Activated CD4-positive, alpha-beta T cell treated with anti-CD3 and anti-CD28 coated beads, Interleukin-2, amount 10 ng/mL, durations not matched to agents 7 days and 5 days (primary cell): ENCODE measurements at regions not wholly inside any gene's neighbourhood (a gene's known extent, or its start where the extent isn't known, plus 50 kb on each side); places are given as distances from the start of the nearest gene placed in this dataset.
A peak's percentile ranks its signal among the peaks of the same experiment; 100 is the strongest.
"Not testable (repeated sequence)": the region's sequence is repeated elsewhere in the genome, so short reads cannot be mapped to it uniquely, and the experiment has no call there.

Experiments used
- CTCF ChIA-PET: fragments of 350-600 bp; sonication (Branson Sonifier 250); formaldehyde crosslinking; loops from one replicate; lab custom pipeline; 2021; ENCODE audit warnings: antibody characterized with exemption; lab: Charles Lee
- POLR2A ChIA-PET: fragments of 350-600 bp; sonication (Branson Sonifier 250); formaldehyde crosslinking; loops from one replicate; lab custom pipeline; 2021; ENCODE audit warnings: antibody characterized with exemption; lab: Charles Lee
- DNase-seq: peaks from one replicate; pipeline ENCODE4 v3.0.0-alpha.2; 2020
- H3K27ac Mint-ChIP-seq: one replicate; pipeline ENCODE4 v1.8.0; 2021; ENCODE audit warnings: mild to moderate bottlenecking, moderate library complexity, mixed read lengths
- H3K27me3 Mint-ChIP-seq: one replicate; pipeline ENCODE4 v1.8.0; 2021; ENCODE audit warnings: mixed read lengths
- H3K36me3 Mint-ChIP-seq: one replicate; pipeline ENCODE4 v1.8.0; 2021; ENCODE audit warnings: low read depth, mixed read lengths
- H3K4me1 Mint-ChIP-seq: one replicate; pipeline ENCODE4 v1.8.0; 2021; ENCODE audit warnings: mixed read lengths
- H3K4me3 Mint-ChIP-seq: one replicate; pipeline ENCODE4 v1.8.0; 2021; ENCODE audit warnings: mild to moderate bottlenecking, moderate library complexity, mixed read lengths
- H3K9me3 Mint-ChIP-seq: one replicate; pipeline ENCODE4 v1.8.0; 2021; ENCODE audit warnings: mixed read lengths

DNA sequence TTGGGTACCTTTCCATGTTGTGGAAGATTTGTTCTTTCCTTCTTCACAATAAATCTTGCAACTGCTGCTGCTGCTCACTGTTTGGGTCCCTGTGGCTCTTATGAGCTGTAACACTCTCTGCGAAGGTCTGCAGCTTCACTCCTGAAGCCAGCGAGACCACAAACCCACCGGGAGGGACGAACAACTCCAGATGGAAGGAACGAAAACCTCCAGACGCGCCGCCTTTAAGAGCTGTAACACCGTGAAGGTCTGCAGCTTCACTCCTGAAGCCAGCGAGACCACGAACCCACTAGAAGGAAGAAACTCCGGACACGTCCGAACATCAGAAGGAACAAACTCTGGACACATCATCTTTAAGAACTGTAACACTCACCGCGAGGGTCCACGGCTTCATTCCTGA lies 1002.8 kb downstream of the GATA3 start:
- H3K4me3 Mint-ChIP-seq, DNase-seq, H3K36me3 Mint-ChIP-seq, H3K27me3 Mint-ChIP-seq, POLR2A ChIA-PET, H3K27ac Mint-ChIP-seq: not testable (repeated sequence)
- CTCF ChIA-PET = interaction anchor here (1.2 kb wide), 1 partner anchor 43 kb away, joined by 3 read pairs; no protein-coding TSS in a partner anchor
- Mint-ChIP-seq H3K9me3 (peaks cover 16% of the 10 kb centered on the region), H3K4me1 (peaks cover 19% of the 10 kb centered on the region)

DNA sequence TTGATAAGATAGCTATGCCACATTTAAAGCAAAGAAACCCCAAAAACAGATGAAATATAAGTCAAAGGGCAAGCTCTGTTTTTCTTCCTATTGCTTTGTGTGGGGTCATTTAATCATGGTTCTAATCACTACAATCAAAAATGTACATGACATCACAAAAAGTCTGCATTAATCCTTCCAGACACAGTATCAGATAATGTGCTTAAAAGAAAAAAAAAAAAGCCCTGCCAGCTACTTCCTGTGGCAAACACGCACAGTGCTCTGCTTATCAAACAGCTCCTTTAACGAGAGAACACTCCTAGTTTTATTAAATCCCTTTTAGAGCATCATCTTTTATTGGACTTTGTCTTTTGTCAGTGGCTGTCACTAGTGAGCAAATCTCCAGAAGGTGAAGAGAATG lies 1005.8 kb downstream of the GATA3 start:
- Mint-ChIP-seq H3K4me1 (peaks cover 11% of the 10 kb centered on the region), H3K36me3 (peaks cover 3% of the 10 kb centered on the region), H3K4me3 (no peak overlapping the region), H3K27ac (peak overlapping the region; percentile 38), H3K9me3 (peaks cover 8% of the 10 kb centered on the region), H3K27me3 (no peaks in the 10 kb centered on the region)
- no peak for DNase-seq
- CTCF ChIA-PET = interaction anchor here (0.8 to 1.2 kb wide), 2 partner anchors 35 to 364 kb away, joined by 3 read pairs; no protein-coding TSS in a partner anchor
- POLR2A ChIA-PET = no interaction called here

DNA sequence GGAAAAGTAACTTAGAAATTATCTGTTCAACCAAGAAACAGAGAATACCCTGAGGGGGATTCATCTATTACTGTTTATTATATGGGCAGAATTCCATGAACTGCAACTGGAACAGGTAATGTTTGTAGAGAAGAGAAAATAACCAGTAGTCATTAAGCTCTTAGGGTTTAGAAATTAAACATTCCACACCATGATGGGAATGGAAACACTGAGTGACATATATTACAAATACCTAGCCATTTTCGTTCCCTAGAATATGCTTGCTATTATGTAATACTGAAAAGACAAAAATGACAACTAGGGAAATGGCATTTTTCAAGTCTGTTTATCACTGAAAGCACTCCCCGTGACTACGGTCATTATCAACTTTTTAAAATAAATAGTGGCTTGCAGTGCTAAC lies 1007.4 kb downstream of the GATA3 start:
- Mint-ChIP-seq H3K27me3 (no peaks in the 10 kb centered on the region), H3K4me1 (peaks cover 11% of the 10 kb centered on the region), H3K36me3 (peaks cover under 1% of the 10 kb centered on the region), H3K27ac (no peak overlapping the region), H3K9me3 (peaks cover 2% of the 10 kb centered on the region), H3K4me3 (no peak overlapping the region)
- POLR2A ChIA-PET = no interaction called here
- CTCF ChIA-PET = no interaction called here
- no peak for DNase-seq

DNA sequence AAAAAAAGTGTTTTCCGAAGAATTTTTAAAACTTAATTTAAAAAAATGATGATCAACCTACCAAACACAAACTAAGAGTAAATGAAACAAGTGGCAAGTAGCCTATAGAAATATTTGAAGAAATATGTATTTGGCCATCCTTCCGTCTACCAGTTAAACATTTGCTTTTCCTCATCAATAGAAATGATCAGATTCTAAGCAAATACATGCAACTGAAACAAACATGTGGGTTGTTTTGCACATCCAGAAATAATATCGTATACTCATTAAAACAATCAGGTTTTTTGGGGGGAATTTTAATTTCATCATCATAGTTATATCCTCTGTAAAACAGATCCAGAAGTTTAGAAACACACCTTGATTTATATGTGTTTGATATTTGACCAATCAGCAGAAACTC lies 1011.7 kb downstream of the GATA3 start:
- H3K4me3 Mint-ChIP-seq = no peak overlapping the region
- ChIA-PET POLR2A (no interaction called here), CTCF (no interaction called here)
- DNase-seq = no peak
- H3K27me3 Mint-ChIP-seq = no peaks in the 10 kb centered on the region
- H3K36me3 Mint-ChIP-seq = no peaks in the 10 kb centered on the region
- H3K9me3 Mint-ChIP-seq = no peaks in the 10 kb centered on the region
- no peak overlapping the region for H3K27ac Mint-ChIP-seq
- peaks cover 2% of the 10 kb centered on the region for H3K4me1 Mint-ChIP-seq

DNA sequence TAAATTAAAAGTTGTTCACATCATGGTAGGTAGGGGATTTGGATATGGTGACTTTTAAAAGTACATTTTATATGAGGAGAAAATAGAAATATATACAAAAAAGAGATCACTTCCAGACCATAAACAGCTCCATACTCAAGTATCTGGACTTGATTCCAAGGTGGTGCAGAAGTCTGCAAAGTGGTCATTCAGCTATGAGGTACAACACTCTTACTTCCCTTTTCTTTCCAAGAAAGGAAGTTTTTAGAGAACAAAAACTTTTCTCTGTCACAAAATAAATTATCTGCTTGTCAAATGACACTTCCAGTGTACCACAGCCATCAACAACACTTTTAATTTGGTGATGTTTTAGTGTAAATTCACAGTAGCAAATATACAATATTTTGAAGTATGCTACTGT lies 1013.5 kb downstream of the GATA3 start:
- POLR2A ChIA-PET = no interaction called here
- CTCF ChIA-PET = no interaction called here
- Mint-ChIP-seq H3K27ac (no peak overlapping the region), H3K9me3 (no peaks in the 10 kb centered on the region), H3K36me3 (no peaks in the 10 kb centered on the region), H3K4me3 (no peak overlapping the region), H3K27me3 (no peaks in the 10 kb centered on the region), H3K4me1 (no peaks in the 10 kb centered on the region)
- DNase-seq = no peak

DNA sequence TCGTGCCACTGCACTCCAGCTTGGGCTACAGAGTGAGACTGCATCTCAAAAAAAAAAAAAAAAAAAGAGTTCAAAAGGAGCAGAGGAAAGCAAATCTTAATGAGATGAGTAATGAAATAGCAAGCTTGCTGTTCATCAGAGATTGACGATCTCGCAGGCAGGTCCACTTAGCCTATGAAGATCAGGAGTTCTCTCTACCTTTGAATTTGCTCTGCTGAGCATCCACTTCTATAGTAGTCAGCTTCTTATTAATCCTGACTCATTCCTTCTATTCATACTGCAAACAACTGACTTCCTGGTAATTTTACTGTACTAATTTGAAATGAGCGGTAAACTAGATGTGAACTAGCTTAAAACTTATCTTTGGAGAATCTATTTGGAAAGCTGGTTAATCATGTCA lies 1014.6 kb downstream of the GATA3 start:
- no peak for DNase-seq
- no peaks in the 10 kb centered on the region for H3K9me3 Mint-ChIP-seq
- no peaks in the 10 kb centered on the region for H3K27me3 Mint-ChIP-seq
- ChIA-PET CTCF (no interaction called here), POLR2A (no interaction called here)
- no peaks in the 10 kb centered on the region for H3K4me1 Mint-ChIP-seq
- H3K36me3 Mint-ChIP-seq = no peaks in the 10 kb centered on the region
- H3K4me3 Mint-ChIP-seq = no peak overlapping the region
- no peak overlapping the region for H3K27ac Mint-ChIP-seq

DNA sequence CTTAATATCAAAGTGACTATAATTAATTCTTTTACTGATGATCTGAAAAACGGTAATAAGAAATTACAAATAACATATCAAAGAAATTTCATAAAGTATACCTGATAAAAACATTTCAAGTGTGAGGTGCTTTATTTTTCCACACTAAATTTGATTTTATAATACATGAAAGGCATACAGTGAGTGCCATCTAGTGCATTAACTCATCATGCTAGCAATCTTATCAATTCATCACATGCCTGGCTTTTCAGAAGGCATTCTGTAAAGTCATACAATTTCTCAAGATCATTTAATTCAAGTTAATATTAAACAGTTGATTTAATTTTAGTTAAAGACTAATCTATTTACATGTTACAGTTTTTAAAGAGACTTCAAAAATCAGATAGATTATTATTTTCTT lies 1020.9 kb downstream of the GATA3 start:
- Mint-ChIP-seq H3K4me1 (no peaks in the 10 kb centered on the region), H3K36me3 (no peaks in the 10 kb centered on the region), H3K9me3 (peaks cover 4% of the 10 kb centered on the region), H3K4me3 (no peak overlapping the region), H3K27me3 (no peaks in the 10 kb centered on the region), H3K27ac (no peak overlapping the region)
- POLR2A ChIA-PET = no interaction called here
- no peak for DNase-seq
- CTCF ChIA-PET = no interaction called here

DNA sequence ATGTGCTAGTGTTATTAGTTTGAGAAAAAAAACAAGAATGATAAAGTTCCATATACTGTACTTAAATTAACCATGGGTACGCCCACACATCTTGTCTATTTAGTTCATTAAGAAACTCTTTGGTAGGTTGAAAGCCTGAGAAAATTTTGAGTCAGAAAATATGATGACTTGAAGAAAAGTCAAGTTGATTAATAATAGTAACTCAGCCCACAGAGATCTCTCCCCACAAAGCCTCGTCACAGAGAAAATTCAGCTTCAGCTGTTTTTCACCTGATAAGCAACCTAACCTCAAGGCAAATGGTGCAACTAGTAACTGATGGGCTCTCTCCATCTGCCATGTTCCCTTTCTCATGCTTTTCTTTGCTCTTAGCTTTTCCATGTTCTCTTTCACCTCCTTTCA lies 1021.6 kb downstream of the GATA3 start:
- POLR2A ChIA-PET = no interaction called here
- no peak for DNase-seq
- CTCF ChIA-PET = no interaction called here
- Mint-ChIP-seq H3K4me1 (no peaks in the 10 kb centered on the region), H3K36me3 (no peaks in the 10 kb centered on the region), H3K4me3 (no peak overlapping the region), H3K27ac (no peak overlapping the region), H3K9me3 (peaks cover 4% of the 10 kb centered on the region), H3K27me3 (no peaks in the 10 kb centered on the region)

DNA sequence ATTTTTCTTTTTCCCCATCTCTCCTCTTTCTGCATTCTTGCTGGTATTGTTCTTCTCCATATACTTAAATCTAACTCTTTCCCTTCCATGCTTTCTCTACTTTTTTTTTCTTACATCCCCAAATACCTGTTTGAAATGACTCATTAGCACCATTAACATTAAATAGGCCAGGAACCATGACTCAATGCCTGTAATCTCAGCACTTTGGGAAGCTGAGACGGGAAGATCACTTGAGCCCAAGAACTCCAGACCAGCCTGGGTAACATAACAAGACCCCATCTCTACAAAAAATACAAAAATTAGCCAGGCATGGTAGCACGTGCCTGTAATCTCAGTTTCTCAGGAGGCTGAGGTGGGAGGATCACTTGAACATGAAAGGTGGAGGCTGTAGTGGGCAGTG lies 1026.8 kb downstream of the GATA3 start:
- peaks cover 10% of the 10 kb centered on the region for H3K9me3 Mint-ChIP-seq
- no peak for DNase-seq
- no peaks in the 10 kb centered on the region for H3K27me3 Mint-ChIP-seq
- H3K27ac Mint-ChIP-seq = no peak overlapping the region
- H3K36me3 Mint-ChIP-seq = peaks cover 2% of the 10 kb centered on the region
- ChIA-PET POLR2A (no interaction called here), CTCF (no interaction called here)
- H3K4me3 Mint-ChIP-seq = no peak overlapping the region
- H3K4me1 Mint-ChIP-seq = peaks cover 5% of the 10 kb centered on the region

DNA sequence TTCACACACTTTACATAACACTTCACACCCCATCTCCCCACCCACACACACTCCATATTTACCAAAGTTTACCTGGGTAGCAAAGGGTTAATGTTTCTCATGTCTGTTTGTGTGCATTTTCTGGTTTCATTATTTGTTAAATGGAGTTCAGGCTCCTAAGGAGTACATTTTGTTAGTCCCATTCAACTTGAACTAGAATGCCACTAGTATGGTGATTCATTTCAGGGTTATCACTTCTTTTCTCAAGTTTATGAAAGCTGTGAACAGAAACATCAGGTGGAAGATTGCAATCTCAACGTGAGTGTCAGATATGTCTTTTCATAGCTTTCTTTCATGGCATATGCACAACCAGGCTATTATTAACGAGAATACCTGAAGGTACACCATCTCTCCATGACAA lies 1027.5 kb downstream of the GATA3 start:
- Mint-ChIP-seq H3K4me3 (no peak overlapping the region), H3K27ac (no peak overlapping the region)
- POLR2A ChIA-PET = interaction anchor here (0.6 kb wide), 1 partner anchor 85 kb away, joined by 4 read pairs; no protein-coding TSS in a partner anchor

DNA sequence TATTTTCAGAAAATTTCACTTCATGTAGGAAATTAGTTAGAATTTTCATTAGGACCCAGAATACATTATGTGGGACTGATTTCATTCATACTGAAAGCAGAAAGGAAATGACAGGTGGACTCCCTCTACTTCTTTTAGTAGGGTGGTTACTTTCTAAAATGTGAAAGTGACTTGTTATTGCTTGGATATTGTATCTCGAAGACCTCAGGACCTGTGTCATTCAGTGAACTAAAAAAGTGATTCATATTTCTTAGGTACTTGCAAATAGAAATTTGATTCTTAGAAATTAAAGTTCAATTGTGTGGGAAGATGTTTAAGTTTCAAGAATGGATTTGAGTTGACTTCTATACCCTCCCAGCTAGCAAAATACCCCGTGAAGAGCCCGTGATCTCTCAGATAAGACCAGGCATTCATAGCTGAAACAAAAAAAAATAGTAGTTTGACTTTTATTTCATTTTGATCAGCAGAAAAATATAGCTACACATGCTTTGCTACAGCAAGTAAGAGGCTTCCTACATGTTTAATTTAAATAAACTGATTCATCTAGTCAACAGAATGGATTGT lies 1037.1 kb downstream of the GATA3 start:
- H3K27me3 Mint-ChIP-seq = no peaks in the 10 kb centered on the region
- ChIA-PET CTCF (no interaction called here), POLR2A (no interaction called here)
- no peak for DNase-seq
- peaks cover 6% of the 10 kb centered on the region for H3K9me3 Mint-ChIP-seq
- peaks cover 18% of the 10 kb centered on the region for H3K4me1 Mint-ChIP-seq
- H3K36me3 Mint-ChIP-seq = peaks cover 2% of the 10 kb centered on the region
- H3K4me3 Mint-ChIP-seq = no peak overlapping the region
- H3K27ac Mint-ChIP-seq = no peak overlapping the region

More for the DNA sequence above, 1027.5 kb downstream of the GATA3 start:
- peaks cover 2% of the 10 kb centered on the region for H3K36me3 Mint-ChIP-seq
- DNase-seq = no peak
- CTCF ChIA-PET = interaction anchor here (0.8 kb wide), 1 partner anchor 10 kb away, joined by 3 read pairs; no protein-coding TSS in a partner anchor
- peaks cover 10% of the 10 kb centered on the region for H3K9me3 Mint-ChIP-seq
- peaks cover 5% of the 10 kb centered on the region for H3K4me1 Mint-ChIP-seq
- H3K27me3 Mint-ChIP-seq = no peaks in the 10 kb centered on the region

DNA sequence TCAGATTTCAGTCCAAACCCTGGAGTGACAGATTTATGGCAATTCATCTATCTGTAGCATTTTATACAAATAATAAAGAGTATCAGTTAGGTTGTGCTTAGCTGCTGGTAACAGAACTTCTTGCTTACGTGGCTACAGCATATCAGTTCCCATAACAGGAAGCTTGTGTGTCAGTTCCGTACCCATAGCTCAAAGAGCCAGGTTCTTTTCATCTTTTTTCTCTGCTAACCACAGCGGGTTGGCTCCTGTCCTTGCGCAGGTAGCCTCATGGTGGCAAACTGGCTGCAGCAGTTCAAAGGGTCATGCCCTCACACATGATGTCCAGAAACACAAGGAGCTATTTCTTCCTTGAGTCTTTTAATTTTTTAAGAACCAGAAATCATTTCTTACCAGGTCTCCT lies 1041.8 kb downstream of the GATA3 start:
- Mint-ChIP-seq H3K27ac (peak overlapping the region; percentile 84), H3K27me3 (no peaks in the 10 kb centered on the region), H3K36me3 (peaks cover 2% of the 10 kb centered on the region), H3K9me3 (peaks cover 7% of the 10 kb centered on the region), H3K4me3 (no peak overlapping the region), H3K4me1 (peaks cover 31% of the 10 kb centered on the region)
- CTCF ChIA-PET = interaction anchor here (1.2 kb wide), 1 partner anchor 36 kb away, joined by 3 read pairs; no protein-coding TSS in a partner anchor
- DNase-seq = peak; percentile 56
- POLR2A ChIA-PET = no interaction called here

DNA sequence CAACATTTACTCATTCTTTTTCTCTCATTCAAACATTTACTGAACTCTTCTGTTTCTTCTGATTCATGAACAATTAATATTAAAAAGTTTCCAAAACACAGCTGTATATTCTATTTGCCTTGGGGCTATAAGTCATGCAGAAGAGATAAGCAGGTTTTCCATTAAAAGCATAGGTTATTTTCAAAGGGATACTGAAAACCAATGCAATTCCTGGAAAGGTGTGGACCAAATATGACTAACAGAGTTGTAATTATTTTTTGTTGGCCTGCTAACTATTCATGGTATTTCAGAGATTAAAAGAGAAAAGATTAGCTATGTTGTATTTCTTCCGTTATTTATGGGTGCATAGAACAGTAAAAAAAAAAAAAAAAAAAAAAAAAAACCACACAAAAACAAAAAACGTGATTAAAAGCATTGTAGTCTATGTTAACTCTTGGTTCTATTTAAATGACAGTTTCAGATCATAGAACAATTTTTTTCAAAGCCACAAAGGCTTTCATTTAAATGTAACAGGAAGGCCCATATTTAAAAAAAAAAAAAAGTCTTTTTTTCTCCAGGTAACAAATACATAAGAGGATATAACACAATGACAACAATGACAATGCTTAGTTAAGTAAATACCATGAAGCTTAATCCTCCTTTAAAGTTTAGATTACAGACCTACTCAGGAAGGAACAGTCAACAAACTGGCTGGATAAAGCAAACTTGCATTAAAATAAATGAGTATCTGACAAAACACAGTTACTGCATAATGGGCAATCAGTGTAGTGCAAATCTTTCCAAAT lies 1042.9 kb downstream of the GATA3 start:
- Mint-ChIP-seq H3K4me1 (peaks cover 27% of the 10 kb centered on the region), H3K36me3 (peaks cover 2% of the 10 kb centered on the region), H3K27me3 (no peaks in the 10 kb centered on the region), H3K4me3 (no peak overlapping the region), H3K9me3 (peaks cover 7% of the 10 kb centered on the region), H3K27ac (peak overlapping the region; percentile 54)
- DNase-seq = no peak
- CTCF ChIA-PET = no interaction called here
- POLR2A ChIA-PET = no interaction called here
